Activated CD4-positive, alpha-beta T cell treated with anti-CD3 and anti-CD28 coated beads, Interleukin-2, amount 50 U/mL, for 16 hours (primary cell): ENCODE measurements at regions not wholly inside any gene's neighbourhood (a gene's known extent, or its start where the extent isn't known, plus 50 kb on each side); places are given as distances from the start of the nearest gene placed in this dataset.

ENCODE experiments used
- DNase-seq: peaks from one replicate; pipeline ENCODE4 v3.0.0-alpha.2; 2020

- no peak for DNase-seq
Measured at GRCh38 chr7:94813917-94814316, 93.5 kb upstream of the PPP1R9A start.

GRCh38 chr7:94823947-94824346 lies 83.4 kb upstream of the PPP1R9A start:
- DNase-seq, result no peak

GRCh38 chr7:94829987-94830386 lies 77.4 kb upstream of the PPP1R9A start:
- no peak for DNase-seq

DNA sequence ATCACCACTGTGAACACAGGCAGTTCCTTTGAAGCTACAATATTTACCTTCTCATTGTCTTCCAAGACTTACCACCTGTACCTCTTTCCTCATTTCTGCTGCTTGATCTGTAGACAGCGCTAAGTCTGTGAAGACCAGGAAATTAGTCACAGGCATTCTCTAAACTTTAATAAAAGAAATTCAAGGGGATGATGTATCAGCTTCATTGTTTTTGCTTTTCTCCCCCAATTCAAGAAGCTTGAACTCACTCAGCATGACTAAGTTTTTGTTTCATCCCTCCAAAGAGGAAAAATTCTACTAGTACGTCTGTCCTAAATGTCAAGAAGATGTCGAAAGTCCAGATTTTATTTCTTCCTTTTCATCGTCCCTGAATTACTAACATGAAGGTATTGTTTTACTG lies 75.3 kb upstream of the PPP1R9A start:
- DNase-seq, result no peak

GRCh38 chr7:94834359-94834758 lies 73.0 kb upstream of the PPP1R9A start:
- DNase-seq, result no peak

- DNase-seq, result no peak
Measured at GRCh38 chr7:94838717-94839116, 68.7 kb upstream of the PPP1R9A start.

GRCh38 chr7:94843553-94843952 lies 63.8 kb upstream of the PPP1R9A start:
- no peak for DNase-seq

DNA sequence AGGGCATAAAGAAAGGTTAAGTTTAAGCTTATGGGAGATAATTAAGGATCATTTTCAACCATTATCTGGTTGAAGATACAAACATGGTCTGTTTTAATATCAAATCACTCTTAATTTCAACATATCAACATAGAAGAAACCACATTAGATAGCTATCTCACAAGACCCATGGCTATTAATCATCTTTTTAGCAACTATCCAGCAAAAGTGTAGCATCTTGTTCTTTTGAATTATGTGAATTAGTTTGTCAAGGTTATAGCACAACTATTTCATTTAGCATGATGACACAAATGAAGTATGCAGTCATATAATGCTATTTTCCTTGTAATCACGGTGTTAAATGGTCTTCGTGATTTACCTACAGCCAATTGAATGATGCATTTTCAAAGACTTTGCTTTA lies 58.9 kb upstream of the PPP1R9A start:
- DNase-seq, result no peak

- DNase-seq, result no peak
Measured at GRCh38 chr7:94848992-94849576, 58.3 kb upstream of the PPP1R9A start.

GRCh38 chr7:94849636-94850208 lies 57.7 kb upstream of the PPP1R9A start:
- no peak for DNase-seq

DNA sequence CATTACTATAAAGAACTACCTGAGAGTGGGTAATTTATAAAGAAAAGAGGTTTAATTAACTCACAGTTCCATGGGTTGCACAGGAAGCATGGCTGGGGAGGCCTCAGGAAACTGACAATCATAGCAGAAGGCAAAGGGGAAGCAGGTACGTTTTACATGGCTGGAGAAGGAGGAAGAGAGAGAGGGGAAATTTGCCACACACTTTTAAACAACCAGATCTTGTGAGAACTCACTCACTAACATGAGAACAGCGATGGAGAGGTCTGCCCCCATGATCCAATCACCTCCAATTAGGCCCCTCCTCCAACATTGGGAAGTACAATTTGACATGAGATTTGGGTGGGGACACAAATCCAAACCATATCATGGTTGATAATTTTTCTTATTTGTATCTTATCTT lies 51.8 kb upstream of the PPP1R9A start:
- DNase-seq, result no peak

DNA sequence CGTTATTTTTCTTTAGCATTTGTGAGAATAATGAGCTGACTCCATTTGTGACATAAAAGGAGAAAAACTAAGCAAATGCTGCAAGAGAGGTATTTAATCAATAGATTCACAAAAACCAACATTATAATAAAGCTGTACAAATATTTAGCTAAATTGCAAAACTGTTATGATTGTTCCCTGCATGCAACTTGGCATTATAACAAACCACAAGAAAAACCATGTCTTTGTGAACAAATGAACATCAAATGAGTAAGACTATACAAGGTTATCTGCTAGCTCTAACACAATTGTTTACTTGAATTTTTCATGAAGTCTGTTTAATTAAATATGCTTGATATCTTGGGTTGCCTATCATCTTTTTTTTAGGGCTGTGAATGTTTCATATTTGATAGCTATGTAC lies 50.8 kb upstream of the PPP1R9A start:
- no peak for DNase-seq
